Liver (tissue), 8 donors: ENCODE measurements at regions not wholly inside any gene's neighbourhood (a gene's known extent, or its start where the extent isn't known, plus 50 kb on each side); places are given as distances from the start of the nearest gene placed in this dataset.

ENCODE experiments used
- DNase-seq: peaks from one replicate; pipeline ENCODE4 v3.0.0-alpha.2; 2017; ENCODE audit warnings: low spot score
- H3K27ac ChIP-seq, 2 donors: one replicate each; pipeline ENCODE4 v1.7.0; 2013; ENCODE audit warnings: inconsistent platforms in 2 of 2, low read length in 2 of 2, control low read depth in 1 of 2, low read depth in 1 of 2, mild to moderate bottlenecking in 1 of 2
- H3K27me3 ChIP-seq, 4 donors: one replicate each; pipeline versions ENCODE4 v1.6.1 to v1.7.0; 2013; ENCODE audit warnings: low read length in 3 of 4, inconsistent platforms in 1 of 4, mild to moderate bottlenecking in 1 of 4, moderate library complexity in 1 of 4; ENCODE audit not compliant: control insufficient read depth in 4 of 4, insufficient read depth in 4 of 4
- H3K36me3 ChIP-seq, 4 donors: one replicate each; pipeline versions ENCODE4 v1.6.1 to v1.7.0; 2013; ENCODE audit warnings: low read length in 3 of 4, mild to moderate bottlenecking in 3 of 4, low read depth in 1 of 4, moderate library complexity in 1 of 4; ENCODE audit not compliant: control insufficient read depth in 4 of 4, insufficient read depth in 3 of 4
- H3K4me1 ChIP-seq, 4 donors: one replicate each; pipeline versions ENCODE4 v1.6.1 to v1.7.0; 2013; ENCODE audit warnings: low read length in 3 of 4, mild to moderate bottlenecking in 3 of 4, moderate library complexity in 1 of 4; ENCODE audit not compliant: control insufficient read depth in 4 of 4, insufficient read depth in 4 of 4
- H3K4me3 ChIP-seq, 3 donors: one replicate each; pipeline versions ENCODE4 v1.6.1 to v1.7.0; 2013; ENCODE audit warnings: low read length in 3 of 3, control low read depth in 1 of 3, low read depth in 1 of 3, mild to moderate bottlenecking in 1 of 3
- H3K9ac ChIP-seq, 2 donors: one replicate each; pipeline ENCODE4 v1.7.0; 2013; ENCODE audit warnings: low read length in 2 of 2, mild to moderate bottlenecking in 2 of 2, moderate library complexity in 2 of 2, control low read depth in 1 of 2, low read depth in 1 of 2
- H3K9me3 ChIP-seq, 4 donors: one replicate each; pipeline versions ENCODE4 v1.6.1 to v1.7.0; 2013; ENCODE audit warnings: low read length in 3 of 4; ENCODE audit not compliant: control insufficient read depth in 4 of 4
- ATF3 ChIP-seq: IDR thresholded peaks from 2 replicates; pipeline ENCODE4 v1.6.1; 2016; ENCODE audit warnings: antibody characterized with exemption
- CTCF ChIP-seq: fragments of 150-350 bp; IDR thresholded peaks from 2 replicates; pipeline ENCODE4 v1.5.1; 2017; ENCODE audit warnings: improper control_type of control experiment, low read depth, low read length; ENCODE audit not compliant: missing input control
- EGR1 ChIP-seq, 2 donors: IDR thresholded peaks; 2 replicates each; pipeline ENCODE4 v1.6.1; 2016 to 2018; ENCODE audit warnings: antibody characterized with exemption in 2 of 2, low read depth in 2 of 2
- FOXA1 ChIP-seq: IDR thresholded peaks from 2 replicates; pipeline ENCODE4 v1.6.1; 2016; ENCODE audit warnings: antibody characterized with exemption
- FOXA2 ChIP-seq: IDR thresholded peaks from 2 replicates; pipeline ENCODE4 v1.6.1; 2016; ENCODE audit warnings: antibody characterized with exemption
- GABPA ChIP-seq, 2 donors: IDR thresholded peaks in 1 of 2; conservative IDR thresholded peaks in 1 of 2; 2 replicates each; pipeline ENCODE4 v1.6.1; 2016; ENCODE audit warnings: antibody characterized with exemption in 2 of 2, mild to moderate bottlenecking in 1 of 2, moderate library complexity in 1 of 2
- HNF4A ChIP-seq, 2 donors: conservative IDR thresholded peaks; 2 replicates each; pipeline ENCODE4 v1.6.1; 2016; ENCODE audit warnings: antibody characterized with exemption in 2 of 2, mild to moderate bottlenecking in 2 of 2
- HNF4G ChIP-seq: IDR thresholded peaks from 2 replicates; pipeline ENCODE4 v1.6.1; 2016; ENCODE audit warnings: antibody characterized with exemption
- JUND ChIP-seq, 2 donors: IDR thresholded peaks; 2 replicates each; pipeline ENCODE4 v1.6.1; 2016; ENCODE audit warnings: antibody characterized with exemption in 2 of 2
- MAX ChIP-seq: IDR thresholded peaks from 2 replicates; pipeline ENCODE4 v1.6.1; 2016; ENCODE audit warnings: antibody characterized with exemption
- NR2F2 ChIP-seq: IDR thresholded peaks from 2 replicates; pipeline ENCODE4 v1.6.1; 2016; ENCODE audit warnings: antibody characterized with exemption
- RAD21 ChIP-seq, 2 donors: IDR thresholded peaks; 2 replicates each; pipeline ENCODE4 v1.6.1; 2016; ENCODE audit warnings: antibody characterized with exemption in 2 of 2, mild to moderate bottlenecking in 2 of 2
- REST ChIP-seq: IDR thresholded peaks from 2 replicates; pipeline ENCODE4 v1.6.1; 2016; ENCODE audit warnings: antibody characterized with exemption, mild to moderate bottlenecking
- RXRA ChIP-seq, 2 donors: IDR thresholded peaks; 2 replicates each; pipeline ENCODE4 v1.6.1; 2017 to 2018; ENCODE audit warnings: antibody characterized with exemption in 2 of 2, mild to moderate bottlenecking in 1 of 2
- SP1 ChIP-seq: IDR thresholded peaks from 2 replicates; pipeline ENCODE4 v1.6.1; 2018; ENCODE audit warnings: antibody characterized with exemption, mild to moderate bottlenecking
- TAF1 ChIP-seq: conservative IDR thresholded peaks from 2 replicates; pipeline ENCODE4 v1.6.1; 2016; ENCODE audit warnings: antibody characterized with exemption, mild to moderate bottlenecking
- YY1 ChIP-seq: IDR thresholded peaks from 2 replicates; pipeline ENCODE4 v1.6.1; 2016; ENCODE audit warnings: antibody characterized with exemption, mild to moderate bottlenecking
- ZBTB33 ChIP-seq: IDR thresholded peaks from 2 replicates; pipeline ENCODE4 v1.6.1; 2016; ENCODE audit warnings: antibody characterized with exemption
- WGBS: extraction: QIAGEN DNeasy Blood & Tissue Kit; methylation state at CpG from one replicate; pipeline ENCODE4 v1.1.7; 2013; 5-methylcytosine and 5-hydroxymethylcytosine counted together
- donor health status: healthy.
- donor health status: healthy.
- donor health status: healthy.
- donor health status: healthy.
- donor health status: healthy.

GRCh38 chr7:4444106-4444505, 238.0 kb upstream of the FOXK1 start:
- no peak for TF ChIP-seq HNF4G
- TF ChIP-seq RAD21 (IDR thresholded peaks at IDR 0.05), result no peak
- TF ChIP-seq RXRA (IDR thresholded peaks at IDR 0.05), result no peak
- no peak for TF ChIP-seq SP1
- no peak for TF ChIP-seq JUND (IDR thresholded peaks at IDR 0.05)
- TF ChIP-seq REST, result no peak
- no peak for TF ChIP-seq FOXA1
- no peak for TF ChIP-seq ATF3
- no peak for TF ChIP-seq CTCF
- TF ChIP-seq EGR1 (IDR thresholded peaks at IDR 0.05; ENCODE audit: low read depth in 2 of 2), result no peak
- no peak for TF ChIP-seq ZBTB33
- TF ChIP-seq HNF4A (conservative IDR thresholded peaks at IDR 0.05), result no peak
- no peak for TF ChIP-seq NR2F2
- no peak for TF ChIP-seq YY1
- no peak for TF ChIP-seq MAX
- TF ChIP-seq GABPA (IDR thresholded peaks at IDR 0.05 in 1 of 2, conservative IDR thresholded peaks at IDR 0.05 in 1 of 2), result no peak
- TF ChIP-seq TAF1, result no peak
- H3K9ac ChIP-seq, result no peak overlapping the region
- H3K27ac ChIP-seq, result no peak overlapping the region
- no peak for DNase-seq
- 47% methylated on average over 1 of the region's 1 CpG for WGBS
- H3K27me3 ChIP-seq, result peaks cover 0 to 3% (median 0%) of the 10 kb centered on the region in 4 donors
- H3K4me1 ChIP-seq, result no peaks in the 10 kb centered on the region
- H3K36me3 ChIP-seq, result no peaks in the 10 kb centered on the region
- H3K9me3 ChIP-seq, result no peaks in the 10 kb centered on the region
- no peak overlapping the region for H3K4me3 ChIP-seq

- TF ChIP-seq ZBTB33 (no peak), FOXA2 (no peak), EGR1 (IDR thresholded peaks at IDR 0.05; ENCODE audit: low read depth in 2 of 2) (no peak), ATF3 (no peak)
- Histone ChIP-seq H3K9ac (no peak overlapping the region), H3K36me3 (no peaks in the 10 kb centered on the region), H3K9me3 (no peaks in the 10 kb centered on the region), H3K27ac (no peak overlapping the region), H3K4me3 (no peak overlapping the region), H3K4me1 (no peaks in the 10 kb centered on the region), H3K27me3 (no peaks in the 10 kb centered on the region)
- no peak for DNase-seq
- 82% methylated on average over 2 of the region's 2 CpGs for WGBS
Observed at GRCh38 chr7:4445777-4446176, 236.3 kb upstream of the FOXK1 start.
